ENCODE measurements at regions not wholly inside any gene's neighbourhood (a gene's known extent, or its start where the extent isn't known, plus 50 kb on each side); places are given as distances from the start of the nearest gene placed in this dataset.

GRCh38 chr5:74200560-74200959 is 440.0 kb downstream of the ENC1 start:
- no peak for TF ChIP-seq SPI1 (IDR thresholded peaks at IDR 0.05; ENCODE audit: low read depth, low read length)
- no peak for TF ChIP-seq POLR2A (IDR thresholded peaks at IDR 0.05; ENCODE audit: low read depth, low read length)

Data from GM12891 (cell line).